Muscle of back (tissue), 3 donors: ENCODE measurements at regions not wholly inside any gene's neighbourhood (a gene's known extent, or its start where the extent isn't known, plus 50 kb on each side); places are given as distances from the start of the nearest gene placed in this dataset.

Experiments
- DNase-seq, 3 donors: peaks; one replicate each; pipeline versions ENCODE4 v3.0.0 to v3.0.0-alpha.2; 2013

- no peak for DNase-seq
Measured at GRCh38 chr4:57249083-57249482, 138.9 kb upstream of the IGFBP7 start.

GRCh38 chr4:57243076-57243475 is 132.9 kb upstream of the IGFBP7 start:
- peak; percentile 7 to 10 (median 8) for DNase-seq

GRCh38 chr4:57234252-57234775 is 124.1 kb upstream of the IGFBP7 start:
- DNase-seq = no peak

- peak in 1 of 3 donors; percentile 10 for DNase-seq
Measured at GRCh38 chr4:57233386-57233785, 123.2 kb upstream of the IGFBP7 start.

GRCh38 chr4:57231781-57232180 is 121.6 kb upstream of the IGFBP7 start:
- no peak for DNase-seq

GRCh38 chr4:57220734-57221133 is 110.5 kb upstream of the IGFBP7 start:
- DNase-seq = no peak

GRCh38 chr4:57220172-57220571 is 110.0 kb upstream of the IGFBP7 start:
- no peak for DNase-seq

GRCh38 chr4:57219431-57219830 is 109.2 kb upstream of the IGFBP7 start:
- no peak for DNase-seq

GRCh38 chr4:57214654-57215411 is 104.6 kb upstream of the IGFBP7 start:
- DNase-seq = peak in 2 of 3 donors; percentile 38 to 65

- no peak for DNase-seq
Measured at GRCh38 chr4:57211131-57211530, 100.9 kb upstream of the IGFBP7 start.

GRCh38 chr4:57206172-57206571 is 96.0 kb upstream of the IGFBP7 start:
- DNase-seq = no peak

- no peak for DNase-seq
Measured at GRCh38 chr4:57205580-57205979, 95.4 kb upstream of the IGFBP7 start.

GRCh38 chr4:57200799-57201327 is 90.7 kb upstream of the IGFBP7 start:
- DNase-seq = no peak

- no peak for DNase-seq
Measured at GRCh38 chr4:57199267-57199666, 89.1 kb upstream of the IGFBP7 start.

- DNase-seq = no peak
Measured at GRCh38 chr4:57195622-57196021, 85.4 kb upstream of the IGFBP7 start.

- DNase-seq = no peak
Measured at GRCh38 chr4:57194068-57194611, 84.0 kb upstream of the IGFBP7 start.

- no peak for DNase-seq
Measured at GRCh38 chr4:57193209-57193810, 83.1 kb upstream of the IGFBP7 start.

- peak in 1 of 3 donors; percentile 39 for DNase-seq
Measured at GRCh38 chr4:57191523-57192034, 81.4 kb upstream of the IGFBP7 start.

GRCh38 chr4:57190601-57191481 is 80.7 kb upstream of the IGFBP7 start:
- no peak for DNase-seq

- DNase-seq = no peak
Measured at GRCh38 chr4:57187246-57187645, 77.1 kb upstream of the IGFBP7 start.

- DNase-seq = no peak
Measured at GRCh38 chr4:57184378-57185029, 74.3 kb upstream of the IGFBP7 start.
